ENCODE measurements at regions not wholly inside any gene's neighbourhood (a gene's known extent, or its start where the extent isn't known, plus 50 kb on each side); places are given as distances from the start of the nearest gene placed in this dataset.

DNA sequence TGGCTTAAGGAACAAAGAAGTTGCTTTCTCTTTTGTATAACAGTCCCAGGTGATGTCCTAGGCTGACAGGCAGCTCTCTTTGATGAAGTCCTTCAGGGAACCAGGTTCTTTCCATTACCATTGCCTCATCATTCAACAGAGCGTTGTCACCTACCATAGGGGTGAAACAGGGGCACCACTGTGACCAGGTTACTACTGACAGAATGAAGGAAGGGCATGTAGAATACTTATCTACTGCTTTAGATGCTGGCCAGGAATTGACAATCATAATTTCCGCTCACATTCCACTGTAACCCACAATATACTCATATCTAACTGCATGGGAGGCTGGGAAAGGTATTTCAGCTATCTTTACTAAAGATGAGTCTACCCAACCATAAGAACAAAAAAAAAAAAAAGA lies 148.0 kb upstream of the FNDC3A start:
- no peak for FAIRE-seq
- intact Hi-C loops (cut with micrococcal nuclease; ENCODE audit: unreplicated experiment): no loop called here
- BruUV-seq (replicated peaks): no TSS peak
- TF ChIP-seq, protein P1, sequence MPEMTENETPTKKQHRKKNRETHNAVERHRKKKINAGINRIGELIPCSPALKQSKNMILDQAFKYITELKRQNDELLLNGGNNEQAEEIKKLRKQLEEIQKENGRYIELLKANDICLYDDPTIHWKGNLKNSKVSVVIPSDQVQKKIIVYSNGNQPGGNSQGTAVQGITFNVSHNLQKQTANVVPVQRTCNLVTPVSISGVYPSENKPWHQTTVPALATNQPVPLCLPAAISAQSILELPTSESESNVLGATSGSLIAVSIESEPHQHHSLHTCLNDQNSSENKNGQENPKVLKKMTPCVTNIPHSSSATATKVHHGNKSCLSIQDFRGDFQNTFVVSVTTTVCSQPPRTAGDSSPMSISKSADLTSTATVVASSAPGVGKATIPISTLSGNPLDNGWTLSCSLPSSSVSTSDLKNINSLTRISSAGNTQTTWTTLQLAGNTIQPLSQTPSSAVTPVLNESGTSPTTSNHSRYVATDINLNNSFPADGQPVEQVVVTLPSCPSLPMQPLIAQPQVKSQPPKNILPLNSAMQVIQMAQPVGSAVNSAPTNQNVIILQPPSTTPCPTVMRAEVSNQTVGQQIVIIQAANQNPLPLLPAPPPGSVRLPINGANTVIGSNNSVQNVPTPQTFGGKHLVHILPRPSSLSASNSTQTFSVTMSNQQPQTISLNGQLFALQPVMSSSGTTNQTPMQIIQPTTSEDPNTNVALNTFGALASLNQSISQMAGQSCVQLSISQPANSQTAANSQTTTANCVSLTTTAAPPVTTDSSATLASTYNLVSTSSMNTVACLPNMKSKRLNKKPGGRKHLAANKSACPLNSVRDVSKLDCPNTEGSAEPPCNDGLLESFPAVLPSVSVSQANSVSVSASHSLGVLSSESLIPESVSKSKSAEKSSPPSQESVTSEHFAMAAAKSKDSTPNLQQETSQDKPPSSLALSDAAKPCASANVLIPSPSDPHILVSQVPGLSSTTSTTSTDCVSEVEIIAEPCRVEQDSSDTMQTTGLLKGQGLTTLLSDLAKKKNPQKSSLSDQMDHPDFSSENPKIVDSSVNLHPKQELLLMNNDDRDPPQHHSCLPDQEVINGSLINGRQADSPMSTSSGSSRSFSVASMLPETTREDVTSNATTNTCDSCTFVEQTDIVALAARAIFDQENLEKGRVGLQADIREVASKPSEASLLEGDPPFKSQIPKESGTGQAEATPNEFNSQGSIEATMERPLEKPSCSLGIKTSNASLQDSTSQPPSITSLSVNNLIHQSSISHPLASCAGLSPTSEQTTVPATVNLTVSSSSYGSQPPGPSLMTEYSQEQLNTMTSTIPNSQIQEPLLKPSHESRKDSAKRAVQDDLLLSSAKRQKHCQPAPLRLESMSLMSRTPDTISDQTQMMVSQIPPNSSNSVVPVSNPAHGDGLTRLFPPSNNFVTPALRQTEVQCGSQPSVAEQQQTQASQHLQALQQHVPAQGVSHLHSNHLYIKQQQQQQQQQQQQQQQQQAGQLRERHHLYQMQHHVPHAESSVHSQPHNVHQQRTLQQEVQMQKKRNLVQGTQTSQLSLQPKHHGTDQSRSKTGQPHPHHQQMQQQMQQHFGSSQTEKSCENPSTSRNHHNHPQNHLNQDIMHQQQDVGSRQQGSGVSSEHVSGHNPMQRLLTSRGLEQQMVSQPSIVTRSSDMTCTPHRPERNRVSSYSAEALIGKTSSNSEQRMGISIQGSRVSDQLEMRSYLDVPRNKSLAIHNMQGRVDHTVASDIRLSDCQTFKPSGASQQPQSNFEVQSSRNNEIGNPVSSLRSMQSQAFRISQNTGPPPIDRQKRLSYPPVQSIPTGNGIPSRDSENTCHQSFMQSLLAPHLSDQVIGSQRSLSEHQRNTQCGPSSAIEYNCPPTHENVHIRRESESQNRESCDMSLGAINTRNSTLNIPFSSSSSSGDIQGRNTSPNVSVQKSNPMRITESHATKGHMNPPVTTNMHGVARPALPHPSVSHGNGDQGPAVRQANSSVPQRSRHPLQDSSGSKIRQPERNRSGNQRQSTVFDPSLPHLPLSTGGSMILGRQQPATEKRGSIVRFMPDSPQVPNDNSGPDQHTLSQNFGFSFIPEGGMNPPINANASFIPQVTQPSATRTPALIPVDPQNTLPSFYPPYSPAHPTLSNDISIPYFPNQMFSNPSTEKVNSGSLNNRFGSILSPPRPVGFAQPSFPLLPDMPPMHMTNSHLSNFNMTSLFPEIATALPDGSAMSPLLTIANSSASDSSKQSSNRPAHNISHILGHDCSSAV (CRISPR knock-in tag; IDR thresholded peaks at IDR 0.05; ENCODE audit: borderline replicate concordance): no peak
- TF ChIP-seq RFX3 (CRISPR knock-in tag; IDR thresholded peaks at IDR 0.05): no peak
- TF ChIP-seq ZNF20 (CRISPR knock-in tag; IDR thresholded peaks at IDR 0.05): no peak
- TF ChIP-seq MIXL1 (CRISPR knock-in tag; IDR thresholded peaks at IDR 0.05): no peak
- no peak for TF ChIP-seq ZNF788 (CRISPR knock-in tag; IDR thresholded peaks at IDR 0.05; ENCODE audit: borderline replicate concordance)
- TF ChIP-seq PCBP2 (optimal IDR thresholded peaks at IDR 0.05; ENCODE audit: low read depth, low read length, poor library complexity, severe bottlenecking): no peak
- no peak for TF ChIP-seq NFIC (IDR thresholded peaks at IDR 0.05; ENCODE audit: low read length)
- TF ChIP-seq NCOR1 (IDR thresholded peaks at IDR 0.05; ENCODE audit: borderline replicate concordance, low read length): no peak
- no peak for TF ChIP-seq ZNF546 (CRISPR knock-in tag; conservative IDR thresholded peaks at IDR 0.05)
- no peak for TF ChIP-seq ATF7 (IDR thresholded peaks at IDR 0.05)
- no peak for TF ChIP-seq ATF7 (CRISPR knock-in tag; IDR thresholded peaks at IDR 0.05)
- TF ChIP-seq ZNF383 (CRISPR knock-in tag; IDR thresholded peaks at IDR 0.05; ENCODE audit: borderline replicate concordance): no peak
- TF ChIP-seq, protein P2, sequence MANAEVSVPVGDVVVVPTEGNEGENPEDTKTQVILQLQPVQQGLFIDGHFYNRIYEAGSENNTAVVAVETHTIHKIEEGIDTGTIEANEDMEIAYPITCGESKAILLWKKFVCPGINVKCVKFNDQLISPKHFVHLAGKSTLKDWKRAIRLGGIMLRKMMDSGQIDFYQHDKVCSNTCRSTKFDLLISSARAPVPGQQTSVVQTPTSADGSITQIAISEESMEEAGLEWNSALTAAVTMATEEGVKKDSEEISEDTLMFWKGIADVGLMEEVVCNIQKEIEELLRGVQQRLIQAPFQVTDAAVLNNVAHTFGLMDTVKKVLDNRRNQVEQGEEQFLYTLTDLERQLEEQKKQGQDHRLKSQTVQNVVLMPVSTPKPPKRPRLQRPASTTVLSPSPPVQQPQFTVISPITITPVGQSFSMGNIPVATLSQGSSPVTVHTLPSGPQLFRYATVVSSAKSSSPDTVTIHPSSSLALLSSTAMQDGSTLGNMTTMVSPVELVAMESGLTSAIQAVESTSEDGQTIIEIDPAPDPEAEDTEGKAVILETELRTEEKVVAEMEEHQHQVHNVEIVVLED (CRISPR knock-in tag; IDR thresholded peaks at IDR 0.05; ENCODE audit: borderline replicate concordance): no peak
- TF ChIP-seq, protein P3, sequence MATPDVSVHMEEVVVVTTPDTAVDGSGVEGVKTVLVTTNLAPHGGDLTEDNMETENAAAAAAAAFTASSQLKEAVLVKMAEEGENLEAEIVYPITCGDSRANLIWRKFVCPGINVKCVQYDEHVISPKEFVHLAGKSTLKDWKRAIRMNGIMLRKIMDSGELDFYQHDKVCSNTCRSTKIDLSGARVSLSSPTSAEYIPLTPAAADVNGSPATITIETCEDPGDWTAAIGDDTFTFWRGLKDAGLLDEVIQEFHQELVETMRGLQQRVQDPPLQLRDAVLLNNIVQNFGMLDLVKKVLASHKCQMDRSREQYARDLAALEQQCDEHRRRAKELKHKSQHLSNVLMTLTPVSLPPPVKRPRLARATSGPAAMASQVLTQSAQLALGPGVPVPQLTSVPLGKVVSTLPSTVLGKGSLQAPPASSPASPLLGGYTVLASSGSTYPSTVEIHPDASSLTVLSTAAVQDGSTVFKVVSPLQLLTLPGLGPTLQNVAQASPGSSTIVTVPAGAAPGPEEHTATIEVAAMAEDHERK (CRISPR knock-in tag; IDR thresholded peaks at IDR 0.05; ENCODE audit: low read depth): no peak
- no peak for TF ChIP-seq SNAPC2 (CRISPR knock-in tag; IDR thresholded peaks at IDR 0.05)

More for the DNA sequence above, 148.0 kb upstream of the FNDC3A start:
- no peak overlapping the region for H3K4me3 ChIP-seq (replicated peaks in 1 of 3; ENCODE audit: insufficient read depth in 1 of 3, low read depth in 2 of 3, low read length in 3 of 3)
- no peaks in the 10 kb centered on the region for H4K20me1 ChIP-seq (ENCODE audit: insufficient read depth, low read length)
- ATAC-seq: no peak
- no peak for DNase-seq (ENCODE audit: low spot score)
- H3K27ac ChIP-seq (ENCODE audit: extremely low read length, insufficient read depth, low read length): no peak overlapping the region
- CTCF ChIA-PET (ENCODE audit: low intra/inter-chr PET ratio, low total read pairs): no interaction called here
- no peak overlapping the region for H3K9ac ChIP-seq (ENCODE audit: insufficient read depth, low read depth, low read length)
- 2% methylated on average over 2 of the region's 2 CpGs for WGBS (ENCODE audit: low lambda C conversion rate)
- H2AFZ ChIP-seq (ENCODE audit: low read length): no peak overlapping the region
- POLR2A ChIA-PET: no interaction called here
- no peaks in the 10 kb centered on the region for H3K36me3 ChIP-seq (replicated peaks in 1 of 2; ENCODE audit: control insufficient read depth in 1 of 2, insufficient read depth in 2 of 2, low read length in 2 of 2)
- no peaks in the 10 kb centered on the region for H3K4me1 ChIP-seq (ENCODE audit: insufficient read depth, low read length)
- no peak overlapping the region for H3K4me2 ChIP-seq (ENCODE audit: low read depth, low read length)
- no peaks in the 10 kb centered on the region for H3K27me3 ChIP-seq (ENCODE audit: control insufficient read depth in 1 of 2, insufficient read depth in 2 of 2, low read length in 2 of 2)
- in situ Hi-C loops (cut with HindIII; ENCODE audit: extremely low pct_ligation_motif_present, low pct_unique_long_range_greater_than_20kb): no loop called here
- H3K79me2 ChIP-seq (ENCODE audit: insufficient read depth, low read length): no peaks in the 10 kb centered on the region
- no peaks in the 10 kb centered on the region for H3K9me3 ChIP-seq (ENCODE audit: low read length)

All from HepG2 (cell line).